Parathyroid adenoma (tissue), 2 donors: ENCODE measurements at regions not wholly inside any gene's neighbourhood (a gene's known extent, or its start where the extent isn't known, plus 50 kb on each side); places are given as distances from the start of the nearest gene placed in this dataset.

Experiments
- H2AFZ ChIP-seq: fragments of 300-600 bp; sonication (generic); one replicate; pipeline ENCODE4 v1.7.0; 2017; ENCODE audit warnings: antibody characterized with exemption, mild to moderate bottlenecking
- H3K27ac ChIP-seq: fragments of 300-600 bp; sonication (generic); one replicate; pipeline ENCODE4 v1.7.0; 2017
- H3K27me3 ChIP-seq: fragments of 300-600 bp; sonication (generic); one replicate; pipeline ENCODE4 v1.7.0; 2017; ENCODE audit warnings: low read length; ENCODE audit not compliant: control insufficient read depth, insufficient read depth
- H3K36me3 ChIP-seq: fragments of 300-600 bp; sonication (generic); one replicate; pipeline ENCODE4 v1.7.0; 2017; ENCODE audit warnings: low read length; ENCODE audit not compliant: control insufficient read depth, insufficient read depth
- H3K4me1 ChIP-seq: fragments of 300-600 bp; sonication (generic); one replicate; pipeline ENCODE4 v1.7.0; 2017; ENCODE audit warnings: control low read depth
- H3K4me2 ChIP-seq: fragments of 300-600 bp; sonication (generic); one replicate; pipeline ENCODE4 v1.7.0; 2017; ENCODE audit warnings: low read length
- H3K4me3 ChIP-seq: fragments of 300-600 bp; sonication (generic); one replicate; pipeline ENCODE4 v1.7.0; 2017; ENCODE audit warnings: low read depth, low read length
- H3K79me2 ChIP-seq: fragments of 300-600 bp; sonication (generic); one replicate; pipeline ENCODE4 v1.7.0; 2017; ENCODE audit warnings: control low read depth
- H3K9ac ChIP-seq: fragments of 300-600 bp; sonication (generic); one replicate; pipeline ENCODE4 v1.7.0; 2017; ENCODE audit warnings: mild to moderate bottlenecking
- H3K9me3 ChIP-seq: fragments of 300-600 bp; sonication (generic); one replicate; pipeline ENCODE4 v1.7.0; 2017; ENCODE audit warnings: low read length; ENCODE audit not compliant: control insufficient read depth
- TF ChIP-seq, protein P1 (sequence below): fragments of 300-600 bp; sonication (generic); IDR thresholded peaks from one replicate; pipeline ENCODE4 v1.7.0; 2017; ENCODE audit warnings: antibody characterized with exemption, mild to moderate bottlenecking
- donor health status: primary hyperparathyroidism.

GRCh38 chr1:36573445-36573844, 90.7 kb upstream of the CSF3R start:
- Histone ChIP-seq H3K4me2 (no peak overlapping the region), H2AFZ (no peak overlapping the region), H3K79me2 (no peaks in the 10 kb centered on the region), H3K27ac (no peak overlapping the region), H3K4me3 (no peak overlapping the region), H3K9me3 (no peaks in the 10 kb centered on the region), H3K36me3 (no peaks in the 10 kb centered on the region), H3K9ac (no peak overlapping the region), H3K27me3 (no peaks in the 10 kb centered on the region), H3K4me1 (no peaks in the 10 kb centered on the region)
- TF ChIP-seq, protein P1, sequence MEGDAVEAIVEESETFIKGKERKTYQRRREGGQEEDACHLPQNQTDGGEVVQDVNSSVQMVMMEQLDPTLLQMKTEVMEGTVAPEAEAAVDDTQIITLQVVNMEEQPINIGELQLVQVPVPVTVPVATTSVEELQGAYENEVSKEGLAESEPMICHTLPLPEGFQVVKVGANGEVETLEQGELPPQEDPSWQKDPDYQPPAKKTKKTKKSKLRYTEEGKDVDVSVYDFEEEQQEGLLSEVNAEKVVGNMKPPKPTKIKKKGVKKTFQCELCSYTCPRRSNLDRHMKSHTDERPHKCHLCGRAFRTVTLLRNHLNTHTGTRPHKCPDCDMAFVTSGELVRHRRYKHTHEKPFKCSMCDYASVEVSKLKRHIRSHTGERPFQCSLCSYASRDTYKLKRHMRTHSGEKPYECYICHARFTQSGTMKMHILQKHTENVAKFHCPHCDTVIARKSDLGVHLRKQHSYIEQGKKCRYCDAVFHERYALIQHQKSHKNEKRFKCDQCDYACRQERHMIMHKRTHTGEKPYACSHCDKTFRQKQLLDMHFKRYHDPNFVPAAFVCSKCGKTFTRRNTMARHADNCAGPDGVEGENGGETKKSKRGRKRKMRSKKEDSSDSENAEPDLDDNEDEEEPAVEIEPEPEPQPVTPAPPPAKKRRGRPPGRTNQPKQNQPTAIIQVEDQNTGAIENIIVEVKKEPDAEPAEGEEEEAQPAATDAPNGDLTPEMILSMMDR, result no peak

- H3K36me3 ChIP-seq, result no peaks in the 10 kb centered on the region
- H3K4me3 ChIP-seq, result no peak overlapping the region
- H3K4me2 ChIP-seq, result no peak overlapping the region
- TF ChIP-seq, protein P1, result no peak
- no peaks in the 10 kb centered on the region for H3K9me3 ChIP-seq
- H3K79me2 ChIP-seq, result no peaks in the 10 kb centered on the region
- no peak overlapping the region for H3K27ac ChIP-seq
- no peak overlapping the region for H2AFZ ChIP-seq
- no peaks in the 10 kb centered on the region for H3K4me1 ChIP-seq
- no peaks in the 10 kb centered on the region for H3K27me3 ChIP-seq
- no peak overlapping the region for H3K9ac ChIP-seq
Observed at GRCh38 chr1:36572906-36573305, 90.2 kb upstream of the CSF3R start.

DNA sequence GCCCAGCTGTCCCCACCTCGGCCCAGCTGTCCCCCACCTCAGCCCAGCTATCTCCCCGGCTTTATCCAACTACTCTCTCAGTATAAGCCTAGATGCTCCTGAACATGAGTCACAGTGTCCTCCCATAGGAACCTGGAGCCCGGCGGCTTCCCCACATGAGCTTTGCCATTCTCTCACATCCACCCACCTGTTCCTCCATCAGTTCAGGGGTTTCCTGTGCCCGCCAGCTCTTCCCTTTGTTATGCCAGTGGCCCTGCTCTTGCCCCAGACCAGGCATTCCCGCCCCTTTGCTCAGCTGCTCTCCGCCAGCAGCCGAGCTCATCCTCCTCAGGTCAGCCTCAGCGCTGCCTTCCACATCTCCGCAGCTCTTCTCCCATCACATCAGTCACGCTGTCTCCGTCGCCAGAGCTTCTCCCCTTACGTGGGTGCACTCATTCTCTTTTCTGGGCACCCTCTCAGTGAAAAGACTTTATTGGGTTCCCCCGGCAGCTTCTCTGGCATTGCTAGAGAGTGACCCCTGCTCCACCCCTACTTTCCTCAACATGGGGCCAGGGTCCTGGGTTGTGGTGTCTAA, 89.5 kb upstream of the CSF3R start:
- Histone ChIP-seq H3K9ac (no peak overlapping the region), H3K36me3 (no peaks in the 10 kb centered on the region), H3K9me3 (no peaks in the 10 kb centered on the region), H3K27me3 (no peaks in the 10 kb centered on the region), H2AFZ (no peak overlapping the region), H3K4me2 (no peak overlapping the region), H3K27ac (no peak overlapping the region), H3K4me1 (no peaks in the 10 kb centered on the region), H3K4me3 (no peak overlapping the region), H3K79me2 (no peaks in the 10 kb centered on the region)
- TF ChIP-seq, protein P1, result no peak

- H3K27ac ChIP-seq, result no peak overlapping the region
- H3K9me3 ChIP-seq, result no peaks in the 10 kb centered on the region
- H3K4me3 ChIP-seq, result no peak overlapping the region
- no peaks in the 10 kb centered on the region for H3K36me3 ChIP-seq
- H3K4me1 ChIP-seq, result no peaks in the 10 kb centered on the region
- H3K27me3 ChIP-seq, result no peaks in the 10 kb centered on the region
- TF ChIP-seq, protein P1, result no peak
- no peak overlapping the region for H2AFZ ChIP-seq
- no peak overlapping the region for H3K4me2 ChIP-seq
- H3K9ac ChIP-seq, result no peak overlapping the region
- H3K79me2 ChIP-seq, result no peaks in the 10 kb centered on the region
Observed at GRCh38 chr1:36571106-36571505, 88.4 kb upstream of the CSF3R start.

DNA sequence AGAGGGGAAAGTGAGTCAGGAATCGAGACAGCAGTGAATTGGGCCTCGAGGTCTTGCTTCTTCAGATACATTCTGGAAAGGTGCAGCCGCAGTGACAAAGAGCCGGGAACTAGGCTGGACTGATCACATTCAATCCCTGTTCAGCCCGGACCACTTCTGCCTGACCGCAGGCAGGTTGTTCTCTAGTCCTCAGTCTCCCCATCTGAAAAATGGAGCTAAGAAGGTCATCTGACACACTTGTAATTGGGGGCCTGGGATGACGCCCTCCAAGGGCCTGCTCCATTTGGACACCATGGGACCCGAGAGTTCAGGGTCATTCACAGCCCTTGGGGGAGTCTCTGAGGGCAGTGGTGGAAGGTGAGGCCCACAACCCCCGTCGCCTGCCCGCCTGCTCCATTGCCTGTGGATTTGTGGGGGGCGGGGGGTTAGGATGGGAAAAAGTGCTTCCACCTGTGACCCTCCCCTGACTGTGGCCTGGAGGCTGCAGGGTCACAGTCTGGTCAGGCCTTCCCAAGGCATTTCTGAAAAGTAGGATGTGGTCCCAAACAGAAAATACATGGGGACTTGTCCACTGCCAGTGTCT, 87.9 kb upstream of the CSF3R start:
- H3K27me3 ChIP-seq, result no peaks in the 10 kb centered on the region
- H2AFZ ChIP-seq, result no peak overlapping the region
- H3K36me3 ChIP-seq, result no peaks in the 10 kb centered on the region
- TF ChIP-seq, protein P1, result no peak
- no peak overlapping the region for H3K27ac ChIP-seq
- no peak overlapping the region for H3K4me2 ChIP-seq
- H3K4me1 ChIP-seq, result no peaks in the 10 kb centered on the region
- no peaks in the 10 kb centered on the region for H3K9me3 ChIP-seq
- no peak overlapping the region for H3K4me3 ChIP-seq
- no peaks in the 10 kb centered on the region for H3K79me2 ChIP-seq
- H3K9ac ChIP-seq, result no peak overlapping the region
